ENCODE measurements at regions not wholly inside any gene's neighbourhood (a gene's known extent, or its start where the extent isn't known, plus 50 kb on each side); places are given as distances from the start of the nearest gene placed in this dataset.

- no TSS peak for BruUV-seq (replicated peaks)
- intact Hi-C loops (cut with micrococcal nuclease), result no loop called here
- no peak overlapping the region for H3K4me3 ChIP-seq (replicated peaks in 1 of 2; ENCODE audit: low read depth in 1 of 2, low read length in 2 of 2)
- H3K27ac ChIP-seq (ENCODE audit: low read depth, low read length), result no peak overlapping the region
- ATAC-seq, result no peak
- ChIA-PET POLR2A (no interaction called here), RAD21 (ENCODE audit: low non-redundant PET in 1 of 2, low total read pairs in 2 of 2, uncharacterized antibody in 2 of 2, unreplicated experiment in 2 of 2) (no interaction called here), CTCF (no interaction called here)
- H4K20me1 ChIP-seq (ENCODE audit: insufficient read depth), result no peaks in the 10 kb centered on the region
- no peaks in the 10 kb centered on the region for H3K27me3 ChIP-seq (ENCODE audit: insufficient read depth, low read length)
- no peak overlapping the region for H2AFZ ChIP-seq (ENCODE audit: low read depth, low read length, poor library complexity, severe bottlenecking)
- no peaks in the 10 kb centered on the region for H3K9me2 ChIP-seq (ENCODE audit: insufficient read depth)
- no peaks in the 10 kb centered on the region for H3K36me3 ChIP-seq (ENCODE audit: control insufficient read depth in 1 of 2, insufficient read depth in 2 of 2, low read length in 2 of 2)
- H3K4me2 ChIP-seq (ENCODE audit: low read length), result no peak overlapping the region
- no peak for DNase-seq (ENCODE audit: low read depth, low spot score)
- H3K4me1 ChIP-seq (ENCODE audit: control insufficient read depth in 1 of 2, insufficient read depth in 2 of 2, low read length in 2 of 2), result no peaks in the 10 kb centered on the region
- H3K9me3 ChIP-seq (ENCODE audit: control insufficient read depth in 1 of 2, insufficient read depth in 1 of 2, low read depth in 1 of 2, low read length in 2 of 2), result no peaks in the 10 kb centered on the region
- no peak overlapping the region for H3K9ac ChIP-seq (ENCODE audit: low read length)
- no peaks in the 10 kb centered on the region for H3K79me2 ChIP-seq (ENCODE audit: insufficient read depth, low read length)
- TF ChIP-seq SP1 (IDR thresholded peaks at IDR 0.05; ENCODE audit: low read depth) (no peak), SRF (IDR thresholded peaks at IDR 0.05; ENCODE audit: low read depth) (no peak), REST (IDR thresholded peaks at IDR 0.05; ENCODE audit: low read depth) (no peak), YY1 (IDR thresholded peaks at IDR 0.05; ENCODE audit: extremely low read depth, insufficient replicate concordance, low read depth, low read length) (no peak), ZFX (IDR thresholded peaks at IDR 0.05) (no peak), MAX (IDR thresholded peaks at IDR 0.05) (no peak), POLR2A (IDR thresholded peaks at IDR 0.05; ENCODE audit: borderline replicate concordance, extremely low read depth, insufficient read depth, insufficient read length) (no peak), TCF7L2 (IDR thresholded peaks at IDR 0.05; ENCODE audit: borderline replicate concordance, extremely low read depth, insufficient read depth, insufficient read length) (no peak), ZNF274 (IDR thresholded peaks at IDR 0.05; ENCODE audit: low read depth, low read length) (no peak), CBX3 (IDR thresholded peaks at IDR 0.05; ENCODE audit: low read depth) (no peak), EGR1 (IDR thresholded peaks at IDR 0.05; ENCODE audit: low read depth) (no peak), CEBPB (IDR thresholded peaks at IDR 0.05; ENCODE audit: low read depth) (no peak), EZH2phosphoT487 (IDR thresholded peaks at IDR 0.05; ENCODE audit: borderline replicate concordance) (no peak), JUND (IDR thresholded peaks at IDR 0.05) (no peak), SIN3A (IDR thresholded peaks at IDR 0.05; ENCODE audit: low read depth) (no peak), RAD21 (IDR thresholded peaks at IDR 0.05; ENCODE audit: low read depth) (no peak)
- TF ChIP-seq, protein P1, sequence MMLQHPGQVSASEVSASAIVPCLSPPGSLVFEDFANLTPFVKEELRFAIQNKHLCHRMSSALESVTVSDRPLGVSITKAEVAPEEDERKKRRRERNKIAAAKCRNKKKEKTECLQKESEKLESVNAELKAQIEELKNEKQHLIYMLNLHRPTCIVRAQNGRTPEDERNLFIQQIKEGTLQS (IDR thresholded peaks at IDR 0.05), result no peak
- TF ChIP-seq, protein P2, sequence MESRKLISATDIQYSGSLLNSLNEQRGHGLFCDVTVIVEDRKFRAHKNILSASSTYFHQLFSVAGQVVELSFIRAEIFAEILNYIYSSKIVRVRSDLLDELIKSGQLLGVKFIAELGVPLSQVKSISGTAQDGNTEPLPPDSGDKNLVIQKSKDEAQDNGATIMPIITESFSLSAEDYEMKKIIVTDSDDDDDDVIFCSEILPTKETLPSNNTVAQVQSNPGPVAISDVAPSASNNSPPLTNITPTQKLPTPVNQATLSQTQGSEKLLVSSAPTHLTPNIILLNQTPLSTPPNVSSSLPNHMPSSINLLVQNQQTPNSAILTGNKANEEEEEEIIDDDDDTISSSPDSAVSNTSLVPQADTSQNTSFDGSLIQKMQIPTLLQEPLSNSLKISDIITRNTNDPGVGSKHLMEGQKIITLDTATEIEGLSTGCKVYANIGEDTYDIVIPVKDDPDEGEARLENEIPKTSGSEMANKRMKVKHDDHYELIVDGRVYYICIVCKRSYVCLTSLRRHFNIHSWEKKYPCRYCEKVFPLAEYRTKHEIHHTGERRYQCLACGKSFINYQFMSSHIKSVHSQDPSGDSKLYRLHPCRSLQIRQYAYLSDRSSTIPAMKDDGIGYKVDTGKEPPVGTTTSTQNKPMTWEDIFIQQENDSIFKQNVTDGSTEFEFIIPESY (IDR thresholded peaks at IDR 0.05; ENCODE audit: extremely low read depth, insufficient replicate concordance, low read length), result no peak
Measured at GRCh38 chr3:65093641-65094040, 405.8 kb upstream of the ADAMTS9 start.
